ENCODE measurements at regions not wholly inside any gene's neighbourhood (a gene's known extent, or its start where the extent isn't known, plus 50 kb on each side); places are given as distances from the start of the nearest gene placed in this dataset.

- no peak for FAIRE-seq
- TF ChIP-seq TAF1 (IDR thresholded peaks at IDR 0.05; ENCODE audit: low read depth, low read length) (no peak), CBX8 (IDR thresholded peaks at IDR 0.05; ENCODE audit: borderline replicate concordance, low read depth, low read length) (no peak), ASH2L (IDR thresholded peaks at IDR 0.05; ENCODE audit: low read length) (no peak), CBX5 (IDR thresholded peaks at IDR 0.05; ENCODE audit: low read depth, low read length) (no peak), RXRA (IDR thresholded peaks at IDR 0.05; ENCODE audit: insufficient read depth, low read depth, low read length) (no peak), KDM5A (IDR thresholded peaks at IDR 0.05; ENCODE audit: low read length) (no peak), CREB1 (IDR thresholded peaks at IDR 0.05) (no peak), TEAD4 (IDR thresholded peaks at IDR 0.05; ENCODE audit: low read depth, low read length) (no peak), MAX (IDR thresholded peaks at IDR 0.05) (no peak), POU5F1 (IDR thresholded peaks at IDR 0.05; ENCODE audit: low read depth, low read length) (no peak), POLR2AphosphoS5 (IDR thresholded peaks at IDR 0.05; ENCODE audit: low read depth, low read length) (no peak)
- TF ChIP-seq, protein P1, sequence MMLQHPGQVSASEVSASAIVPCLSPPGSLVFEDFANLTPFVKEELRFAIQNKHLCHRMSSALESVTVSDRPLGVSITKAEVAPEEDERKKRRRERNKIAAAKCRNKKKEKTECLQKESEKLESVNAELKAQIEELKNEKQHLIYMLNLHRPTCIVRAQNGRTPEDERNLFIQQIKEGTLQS (IDR thresholded peaks at IDR 0.05; ENCODE audit: insufficient read depth, low read depth, low read length): no peak
These were observed 199.9 kb downstream of the LACC1 start for GRCh38 chr13:44079413-44080205.

More at GRCh38 chr13:44079413-44080205, 199.9 kb downstream of the LACC1 start:
- Histone ChIP-seq H3K79me1 (ENCODE audit: low read depth, low read length) (no peaks in the 10 kb centered on the region), H3K4me1 (replicated peaks in 1 of 4; ENCODE audit: control insufficient read depth in 3 of 4, insufficient read depth in 4 of 4, low read length in 3 of 4) (peaks cover 0 to 14% (median 6%) of the 10 kb centered on the region in 4 experiments; a peak in 4 of 7 replicates), H3K36me3 (ENCODE audit: control insufficient read depth in 2 of 4, insufficient read depth in 4 of 4, low read length in 3 of 4) (no peaks in the 10 kb centered on the region; a peak in 1 of 8 replicates), H3K23ac (ENCODE audit: insufficient read length) (no peak overlapping the region), H4K20me1 (replicated peaks in 1 of 2; ENCODE audit: control insufficient read depth in 1 of 2, insufficient read depth in 2 of 2, low read length in 2 of 2) (no peaks in the 10 kb centered on the region), H4K8ac (ENCODE audit: extremely low read depth, insufficient read depth, low read length) (no peak overlapping the region), H2BK12ac (ENCODE audit: low read depth, low read length) (peak overlapping the region; percentile 22; the same call in 1 of the 2 replicates), H2AFZ (ENCODE audit: low read length) (peak overlapping the region; percentile 42; the same call in 1 of the 2 replicates), H3K23me2 (ENCODE audit: low read depth, low read length) (no peaks in the 10 kb centered on the region), H3K14ac (ENCODE audit: insufficient read length) (no peak overlapping the region), H3K27ac (ENCODE audit: low read depth, low read length) (no peak overlapping the region), H2BK5ac (ENCODE audit: low read depth, low read length) (peak overlapping the region; percentile 69; the same call in 1 of the 2 replicates), H2BK15ac (ENCODE audit: low read length) (0 out of 2 replicates have a peak overlapping the region, but pooled peaks have one; percentile 5), H3K4me2 (ENCODE audit: insufficient read depth in 1 of 2, low read depth in 2 of 2, low read length in 2 of 2) (peak overlapping the region; percentile 45 to 61; a peak in 3 of 4 replicates), H2AK5ac (ENCODE audit: low read depth, low read length) (no peak overlapping the region), H3K56ac (replicated peaks; ENCODE audit: insufficient read length, low read depth, low read length) (no peak overlapping the region), H4K91ac (replicated peaks; ENCODE audit: insufficient read length, low read length) (peak overlapping the region; percentile 69), H3K9ac (replicated peaks in 1 of 4; ENCODE audit: extremely low read depth in 1 of 4, low read depth in 3 of 4, low read length in 3 of 4) (no peak overlapping the region), H3K18ac (ENCODE audit: extremely low read depth, low read length) (peak overlapping the region; percentile 78; the same call in 1 of the 2 replicates), H3K4ac (replicated peaks; ENCODE audit: insufficient read length, low read depth, low read length) (no peak overlapping the region), H2BK20ac (ENCODE audit: low read length) (peak overlapping the region; percentile 74; the same call in 1 of the 2 replicates), H3K4me3 (ENCODE audit: extremely low read depth in 1 of 4, insufficient read depth in 2 of 4, low read depth in 3 of 4, low read length in 4 of 4) (peak overlapping the region in 1 of 4 experiments; percentile 46; a peak in 2 of 8 replicates), H3K9me3 (ENCODE audit: insufficient read depth in 2 of 2, low read depth in 1 of 2, low read length in 1 of 2) (peaks cover 5% of the 10 kb centered on the region in 2 experiments; a peak in 1 of 4 replicates), H4K5ac (ENCODE audit: insufficient read length, low read depth, low read length) (peak overlapping the region; percentile 35), H3K27me3 (replicated peaks in 1 of 4; ENCODE audit: control insufficient read depth in 3 of 4, extremely low read depth in 1 of 4, insufficient read depth in 3 of 4, low read length in 3 of 4) (no peaks in the 10 kb centered on the region), H3K79me2 (ENCODE audit: control insufficient read depth in 1 of 2, insufficient read depth in 2 of 2, low read length in 2 of 2) (no peaks in the 10 kb centered on the region), H2BK120ac (replicated peaks; ENCODE audit: low read depth, low read length) (peak overlapping the region; percentile 76)
- POLR2A ChIA-PET (ENCODE audit: partially characterized antibody): interaction anchor here (1.2 to 1.3 kb wide), 3 partner anchors 9 to 355 kb away, joined by 3 to 4 read pairs (median 4); no protein-coding TSS in a partner anchor
- CTCF ChIA-PET (ENCODE audit: partially characterized antibody): no interaction called here
- WGBS, 2 experiments (ENCODE audit: extremely low coverage in 1 of 2, insufficient coverage in 1 of 2, insufficient read length in 1 of 2, insufficient replicate concordance in 2 of 2, low coverage in 1 of 2, low lambda C conversion rate in 2 of 2, missing lambda C conversion rate in 1 of 2): 64% methylated on average over 11 of the region's 11 CpGs; no CpG with 5 or more reads in 1 of the 2 experiments
- DNase-seq (ENCODE audit: low read depth in 1 of 2, low spot score in 2 of 2): no peak
